K562 (cell line): ENCODE measurements at regions not wholly inside any gene's neighbourhood (a gene's known extent, or its start where the extent isn't known, plus 50 kb on each side); places are given as distances from the start of the nearest gene placed in this dataset.

Experiments
- ATF6 ChIP-seq: sonication (generic); formaldehyde crosslinking; IDR thresholded peaks from 2 replicates; pipeline ENCODE4 v1.4.0; 2020; ENCODE audit warnings: mild to moderate bottlenecking, missing genetic modification reagents
- DEAF1 ChIP-seq: fragments of 450-650 bp; formaldehyde crosslinking; IDR thresholded peaks from 2 replicates; pipeline ENCODE4 v1.4.0; 2020; ENCODE audit warnings: mild to moderate bottlenecking, moderate library complexity
- KDM5B ChIP-seq: fragments of 200-600 bp; sonication (generic); IDR thresholded peaks from 2 replicates; pipeline ENCODE4 v1.6.1; 2012; ENCODE audit warnings: low read depth, mild to moderate bottlenecking, moderate library complexity, low read length, control low read depth, inconsistent platforms; ENCODE audit not compliant: insufficient replicate concordance
- KLF13 ChIP-seq: fragments of 450-650 bp; IDR thresholded peaks from 2 replicates; pipeline ENCODE4 v1.6.1; 2016; ENCODE audit warnings: missing genetic modification characterization, low read depth, mild to moderate bottlenecking, missing compliant biosample characterization, moderate library complexity, borderline replicate concordance
- MXI1 ChIP-seq: IDR thresholded peaks from 2 replicates; pipeline ENCODE4 v1.6.1; 2011; ENCODE audit warnings: low read depth, mild to moderate bottlenecking, improper control_type of control experiment, low read length
- NFIC ChIP-seq: fragments of 450-650 bp; IDR thresholded peaks from 2 replicates; pipeline ENCODE4 v1.6.1; 2017; ENCODE audit warnings: mild to moderate bottlenecking, inconsistent platforms
- RAD21 ChIP-seq, 2 experiments: fragments of 250-450 bp in 1 of 2; fragments of 450-650 bp in 1 of 2; sonication (Bioruptor Pico) in 1 of 2; formaldehyde crosslinking in 1 of 2; IDR thresholded peaks in 1 of 2; conservative IDR thresholded peaks in 1 of 2; 2 replicates each; pipeline versions ENCODE4 v1.4.0 to v1.8.0; 2020 to 2022; ENCODE audit warnings: mild to moderate bottlenecking in 2 of 2, moderate library complexity in 1 of 2
- RBFOX2 ChIP-seq: fragments of 200-400 bp; formaldehyde crosslinking; IDR thresholded peaks from 2 replicates; pipeline ENCODE4 v1.6.1; 2017; ENCODE audit warnings: low read depth, mild to moderate bottlenecking, low read length, moderate library complexity
- REST ChIP-seq, 2 experiments: fragments of 450-650 bp; formaldehyde crosslinking in 1 of 2; IDR thresholded peaks; 2 replicates each; pipeline versions ENCODE4 v1.4.0 to v1.6.1; 2014 to 2020; ENCODE audit warnings: mild to moderate bottlenecking in 2 of 2, borderline replicate concordance in 1 of 2, low read depth in 1 of 2
- SMAD2 ChIP-seq: fragments of 150-350 bp; IDR thresholded peaks from 2 replicates; pipeline ENCODE4 v1.6.1; 2014; ENCODE audit warnings: low read depth, mild to moderate bottlenecking, low read length
- XRCC4 ChIP-seq: IDR thresholded peaks from one replicate; pipeline ENCODE4 v1.6.1; 2011; ENCODE audit not compliant: insufficient read depth, insufficient read length; ENCODE audit errors: extremely low read depth
- ZNF57 ChIP-seq: fragments of 450-650 bp; formaldehyde crosslinking; IDR thresholded peaks from 2 replicates; pipeline ENCODE4 v1.4.0; 2020; ENCODE audit warnings: mild to moderate bottlenecking, moderate library complexity
- TF ChIP-seq, protein P1 (sequence below), 2 experiments: fragments of 450-650 bp in 1 of 2; sonication (generic) in 1 of 2; formaldehyde crosslinking in 1 of 2; IDR thresholded peaks in 1 of 2; conservative IDR thresholded peaks in 1 of 2; 2 replicates each; pipeline versions ENCODE4 v1.6.1 to v1.8.1; 2016 to 2023; ENCODE audit warnings: mild to moderate bottlenecking in 2 of 2, moderate library complexity in 2 of 2, inconsistent platforms in 1 of 2, missing genetic modification reagents in 1 of 2

DNA sequence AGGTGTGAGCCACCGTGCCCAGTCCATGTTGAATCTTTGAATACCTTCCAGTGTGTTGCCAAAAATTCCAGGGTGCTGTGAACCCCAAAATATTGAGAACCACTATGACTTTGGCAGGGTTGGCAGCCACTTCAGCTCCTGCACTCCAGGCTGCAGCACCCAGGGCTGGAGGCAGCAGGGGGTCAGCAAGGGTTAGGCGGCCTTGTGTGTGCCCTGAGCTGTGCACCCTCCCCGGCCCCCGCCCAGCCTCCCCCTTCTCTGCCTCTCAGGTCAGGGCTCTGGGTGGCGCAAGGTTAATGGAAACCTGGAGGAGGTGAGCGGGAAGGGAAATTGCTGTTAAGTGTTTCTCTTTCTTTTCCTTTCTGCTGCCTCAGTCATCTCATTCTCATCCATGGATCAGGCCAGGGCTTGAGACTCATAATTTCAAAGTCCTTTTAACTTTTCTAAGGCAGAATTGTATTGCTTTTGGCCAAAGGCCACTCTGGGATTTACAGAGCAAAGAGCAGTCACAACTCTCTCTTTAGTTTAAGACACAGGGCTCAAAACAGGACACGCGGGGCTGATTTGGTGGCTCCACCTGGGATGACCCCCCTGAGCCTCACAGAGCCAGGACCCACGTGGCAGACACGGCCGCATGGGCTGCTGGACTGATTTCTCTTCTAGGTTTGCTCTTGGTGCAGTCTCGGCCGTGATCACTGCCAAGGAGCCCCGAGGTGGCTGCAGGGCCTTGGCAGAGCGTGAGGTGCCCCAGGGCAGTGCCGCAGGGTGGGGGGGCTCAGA is 212.3 kb downstream of the PTPRU start (continued):
- TF ChIP-seq REST (IDR thresholded peaks at IDR 0.05; ENCODE audit: borderline replicate concordance) (no peak), REST (CRISPR knock-in tag; IDR thresholded peaks at IDR 0.05; ENCODE audit: low read depth) (no peak), KLF13 (tag) (no peak), XRCC4 (no peak), RBFOX2 (no peak), SMAD2 (no peak), NFIC (no peak), RAD21 (CRISPR knock-in tag; conservative IDR thresholded peaks at IDR 0.05 in 1 of 2, IDR thresholded peaks at IDR 0.05 in 1 of 2) (no peak), DEAF1 (CRISPR knock-in tag) (no peak), ZNF57 (CRISPR knock-in tag) (no peak), ATF6 (no peak), KDM5B (no peak), MXI1 (no peak)
- TF ChIP-seq, protein P1, sequence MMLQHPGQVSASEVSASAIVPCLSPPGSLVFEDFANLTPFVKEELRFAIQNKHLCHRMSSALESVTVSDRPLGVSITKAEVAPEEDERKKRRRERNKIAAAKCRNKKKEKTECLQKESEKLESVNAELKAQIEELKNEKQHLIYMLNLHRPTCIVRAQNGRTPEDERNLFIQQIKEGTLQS (IDR thresholded peaks at IDR 0.05), result no peak
- TF ChIP-seq, protein P1 (CRISPR knock-in tag; conservative IDR thresholded peaks at IDR 0.05), result no peak
